ENCODE measurements at regions not wholly inside any gene's neighbourhood (a gene's known extent, or its start where the extent isn't known, plus 50 kb on each side); places are given as distances from the start of the nearest gene placed in this dataset.

- Histone ChIP-seq H3K9me3 (no peaks in the 10 kb centered on the region), H3K27me3 (ENCODE audit: low read depth) (no peaks in the 10 kb centered on the region), H3K36me3 (no peaks in the 10 kb centered on the region), H3K4me1 (no peaks in the 10 kb centered on the region), H3K27ac (no peak overlapping the region), H3K4me3 (no peak overlapping the region)
- TF ChIP-seq CTCF (IDR thresholded peaks at IDR 0.05) = no peak
- no peak for ATAC-seq
- DNase-seq = no peak
- intact Hi-C loops (cut with DNase I) = no loop called here
Observed at GRCh38 chr6:137763436-137763835, 103.6 kb upstream of the TNFAIP3 start.

GRCh38 chr6:137763886-137764285 lies 103.2 kb upstream of the TNFAIP3 start:
- Histone ChIP-seq H3K4me1 (no peaks in the 10 kb centered on the region), H3K27me3 (ENCODE audit: low read depth) (no peaks in the 10 kb centered on the region), H3K4me3 (no peak overlapping the region), H3K36me3 (no peaks in the 10 kb centered on the region), H3K9me3 (no peaks in the 10 kb centered on the region), H3K27ac (no peak overlapping the region)
- intact Hi-C loops (cut with DNase I) = no loop called here
- no peak for ATAC-seq
- no peak for DNase-seq
- no peak for TF ChIP-seq CTCF (IDR thresholded peaks at IDR 0.05)

GRCh38 chr6:137764464-137764863 lies 102.6 kb upstream of the TNFAIP3 start:
- no peaks in the 10 kb centered on the region for H3K27me3 ChIP-seq (ENCODE audit: low read depth)
- TF ChIP-seq CTCF (IDR thresholded peaks at IDR 0.05) = no peak
- DNase-seq = no peak

GRCh38 chr6:137765059-137765458 lies 102.0 kb upstream of the TNFAIP3 start:
- intact Hi-C loops (cut with DNase I) = no loop called here
- Histone ChIP-seq H3K36me3 (no peaks in the 10 kb centered on the region), H3K27ac (no peak overlapping the region), H3K4me1 (no peaks in the 10 kb centered on the region), H3K27me3 (ENCODE audit: low read depth) (no peaks in the 10 kb centered on the region), H3K4me3 (no peak overlapping the region), H3K9me3 (no peaks in the 10 kb centered on the region)
- DNase-seq (no peak), ATAC-seq (no peak)
- TF ChIP-seq CTCF (IDR thresholded peaks at IDR 0.05) = no peak

More at GRCh38 chr6:137764464-137764863, 102.6 kb upstream of the TNFAIP3 start:
- Histone ChIP-seq H3K36me3 (no peaks in the 10 kb centered on the region), H3K27ac (no peak overlapping the region), H3K4me3 (no peak overlapping the region), H3K9me3 (no peaks in the 10 kb centered on the region), H3K4me1 (no peaks in the 10 kb centered on the region)
- intact Hi-C loops (cut with DNase I) = no loop called here
- no peak for ATAC-seq

GRCh38 chr6:137766596-137767370 lies 100.3 kb upstream of the TNFAIP3 start:
- DNase-seq (no peak), ATAC-seq (no peak)
- no peak for TF ChIP-seq CTCF (IDR thresholded peaks at IDR 0.05)
- Histone ChIP-seq H3K9me3 (no peaks in the 10 kb centered on the region), H3K36me3 (no peaks in the 10 kb centered on the region), H3K4me1 (no peaks in the 10 kb centered on the region), H3K27me3 (ENCODE audit: low read depth) (no peaks in the 10 kb centered on the region), H3K4me3 (no peak overlapping the region), H3K27ac (no peak overlapping the region)
- intact Hi-C loops (cut with DNase I) = no loop called here
